C4-2B (cell line): ENCODE measurements at regions not wholly inside any gene's neighbourhood (a gene's known extent, or its start where the extent isn't known, plus 50 kb on each side); places are given as distances from the start of the nearest gene placed in this dataset.
"Not testable (repeated sequence)": the region's sequence is repeated elsewhere in the genome, so short reads cannot be mapped to it uniquely, and the experiment has no call there.

Experiments used
- H3K27ac ChIP-seq: fragments of 450-650 bp; 2 replicates; pipeline ENCODE4 v1.5.1; 2017
- CTCF ChIP-seq: fragments of 450-650 bp; conservative IDR thresholded peaks from 2 replicates; pipeline ENCODE4 v1.5.1; 2017; ENCODE audit warnings: mild to moderate bottlenecking
- ZFX ChIP-seq: fragments of 450-650 bp; IDR thresholded peaks from 2 replicates; pipeline ENCODE4 v1.6.1; 2017

GRCh38 chr15:20311014-20311680 lies 230.5 kb downstream of the GOLGA6L6 start:
- H3K27ac ChIP-seq, result not testable (repeated sequence)

GRCh38 chr15:20310603-20311002 lies 231.0 kb downstream of the GOLGA6L6 start:
- H3K27ac ChIP-seq, result no peak overlapping the region
- TF ChIP-seq ZFX (no peak), CTCF (no peak)

GRCh38 chr15:20309966-20310365 lies 231.6 kb downstream of the GOLGA6L6 start:
- H3K27ac ChIP-seq, result not testable (repeated sequence)

GRCh38 chr15:20309395-20309794 lies 232.2 kb downstream of the GOLGA6L6 start:
- not testable (repeated sequence) for H3K27ac ChIP-seq

- H3K27ac ChIP-seq, result not testable (repeated sequence)
These were observed 233.4 kb downstream of the GOLGA6L6 start for GRCh38 chr15:20308027-20308690.

- H3K27ac ChIP-seq, result not testable (repeated sequence)
These were observed 234.5 kb downstream of the GOLGA6L6 start for GRCh38 chr15:20307137-20307536.

- H3K27ac ChIP-seq, result not testable (repeated sequence)
These were observed 235.0 kb downstream of the GOLGA6L6 start for GRCh38 chr15:20306497-20307106.

- H3K27ac ChIP-seq, result not testable (repeated sequence)
These were observed 235.7 kb downstream of the GOLGA6L6 start for GRCh38 chr15:20305912-20306311.

- not testable (repeated sequence) for H3K27ac ChIP-seq
These were observed 236.6 kb downstream of the GOLGA6L6 start for GRCh38 chr15:20305015-20305465.

GRCh38 chr15:20304282-20305014 lies 237.2 kb downstream of the GOLGA6L6 start:
- not testable (repeated sequence) for H3K27ac ChIP-seq

GRCh38 chr15:20303248-20304171 lies 238.1 kb downstream of the GOLGA6L6 start:
- not testable (repeated sequence) for H3K27ac ChIP-seq

- H3K27ac ChIP-seq, result not testable (repeated sequence)
These were observed 239.2 kb downstream of the GOLGA6L6 start for GRCh38 chr15:20302141-20303069.

GRCh38 chr15:20301471-20302081 lies 240.0 kb downstream of the GOLGA6L6 start:
- H3K27ac ChIP-seq, result not testable (repeated sequence)

- H3K27ac ChIP-seq, result not testable (repeated sequence)
These were observed 240.6 kb downstream of the GOLGA6L6 start for GRCh38 chr15:20301041-20301390.

- H3K27ac ChIP-seq, result not testable (repeated sequence)
These were observed 241.1 kb downstream of the GOLGA6L6 start for GRCh38 chr15:20300351-20301040.

GRCh38 chr15:20297603-20298123 lies 243.9 kb downstream of the GOLGA6L6 start:
- not testable (repeated sequence) for H3K27ac ChIP-seq

- not testable (repeated sequence) for H3K27ac ChIP-seq
These were observed 245.3 kb downstream of the GOLGA6L6 start for GRCh38 chr15:20296261-20296660.
